ENCODE measurements at regions not wholly inside any gene's neighbourhood (a gene's known extent, or its start where the extent isn't known, plus 50 kb on each side); places are given as distances from the start of the nearest gene placed in this dataset.

DNA sequence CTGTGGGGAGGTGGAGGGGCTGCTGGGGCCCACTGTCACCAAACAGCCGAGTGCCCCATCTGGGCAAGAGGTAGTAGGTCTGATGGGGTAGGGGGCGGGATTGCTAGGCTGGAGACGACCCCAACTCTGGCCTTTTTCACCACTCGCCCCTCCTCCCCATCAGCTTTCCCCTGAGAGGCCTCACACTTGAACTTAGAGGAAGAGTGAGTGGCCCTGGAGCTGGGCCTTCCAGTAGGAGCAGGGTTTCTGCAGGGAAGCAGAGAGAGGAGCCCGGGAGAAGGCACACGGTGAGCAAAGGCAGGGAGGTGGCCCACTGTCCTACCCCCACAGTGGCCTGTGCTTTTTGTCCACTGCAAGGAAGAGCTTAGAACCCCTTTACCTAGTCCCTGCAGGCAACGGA, 111.9 kb upstream of the WNT4 start:
- no peak overlapping the region for H3K27ac ChIP-seq (ENCODE audit: low read length)
- no peaks in the 10 kb centered on the region for H3K9me3 ChIP-seq (ENCODE audit: control insufficient read depth, insufficient read depth, low read length)
- H3K36me3 ChIP-seq (ENCODE audit: control insufficient read depth, insufficient read depth, low read length): no peaks in the 10 kb centered on the region
- DNase-seq (ENCODE audit: low read depth, low spot score): no peak
- no CpG with 5 or more reads among the region's 7 CpGs for WGBS (ENCODE audit: insufficient coverage, insufficient read length)
- H3K4me3 ChIP-seq (ENCODE audit: low read length): no peak overlapping the region
- H3K4me1 ChIP-seq (ENCODE audit: control insufficient read depth, insufficient read depth, low read length): peaks cover 3% of the 10 kb centered on the region
- 0 out of 2 replicates have a peak, but pooled peaks cover 1% of the 10 kb centered on the region for H3K27me3 ChIP-seq (ENCODE audit: control insufficient read depth, insufficient read depth, low read length)

- WGBS (ENCODE audit: insufficient coverage, insufficient read length): no CpG with 5 or more reads among the region's 11 CpGs
- H3K36me3 ChIP-seq (ENCODE audit: control insufficient read depth, insufficient read depth, low read length): no peaks in the 10 kb centered on the region
- H3K4me3 ChIP-seq (ENCODE audit: low read length): no peak overlapping the region
- peaks cover 3% of the 10 kb centered on the region for H3K4me1 ChIP-seq (ENCODE audit: control insufficient read depth, insufficient read depth, low read length)
- 0 out of 2 replicates have a peak, but pooled peaks cover 1% of the 10 kb centered on the region for H3K27me3 ChIP-seq (ENCODE audit: control insufficient read depth, insufficient read depth, low read length)
- no peaks in the 10 kb centered on the region for H3K9me3 ChIP-seq (ENCODE audit: control insufficient read depth, insufficient read depth, low read length)
- no peak for DNase-seq (ENCODE audit: low read depth, low spot score)
- no peak overlapping the region for H3K27ac ChIP-seq (ENCODE audit: low read length)
These were observed 112.7 kb upstream of the WNT4 start for GRCh38 chr1:22255341-22256212.

DNA sequence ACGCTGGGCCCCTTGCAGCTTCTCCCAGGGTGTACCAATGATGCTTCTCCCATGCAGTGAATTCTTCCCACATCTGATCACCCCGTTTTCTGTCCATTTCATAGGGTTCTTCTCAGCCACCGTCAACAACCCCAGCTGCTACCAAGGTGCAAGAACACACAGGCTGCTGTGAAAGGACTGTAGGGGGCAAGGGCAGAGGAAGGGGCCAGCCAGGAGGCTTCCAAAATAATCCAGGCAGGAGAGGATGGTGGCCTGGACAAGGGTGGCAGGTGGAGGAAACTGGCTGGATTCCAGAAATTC, 113.3 kb upstream of the WNT4 start:
- Histone ChIP-seq H3K9me3 (ENCODE audit: control insufficient read depth, insufficient read depth, low read length) (no peaks in the 10 kb centered on the region), H3K27me3 (ENCODE audit: control insufficient read depth, insufficient read depth, low read length) (0 out of 2 replicates have a peak, but pooled peaks cover 1% of the 10 kb centered on the region), H3K4me1 (ENCODE audit: control insufficient read depth, insufficient read depth, low read length) (peaks cover 5% of the 10 kb centered on the region), H3K27ac (ENCODE audit: low read length) (no peak overlapping the region), H3K36me3 (ENCODE audit: control insufficient read depth, insufficient read depth, low read length) (no peaks in the 10 kb centered on the region), H3K4me3 (ENCODE audit: low read length) (no peak overlapping the region)
- WGBS (ENCODE audit: insufficient coverage, insufficient read length): no CpG with 5 or more reads among the region's 3 CpGs
- DNase-seq (ENCODE audit: low read depth, low spot score): no peak

DNA sequence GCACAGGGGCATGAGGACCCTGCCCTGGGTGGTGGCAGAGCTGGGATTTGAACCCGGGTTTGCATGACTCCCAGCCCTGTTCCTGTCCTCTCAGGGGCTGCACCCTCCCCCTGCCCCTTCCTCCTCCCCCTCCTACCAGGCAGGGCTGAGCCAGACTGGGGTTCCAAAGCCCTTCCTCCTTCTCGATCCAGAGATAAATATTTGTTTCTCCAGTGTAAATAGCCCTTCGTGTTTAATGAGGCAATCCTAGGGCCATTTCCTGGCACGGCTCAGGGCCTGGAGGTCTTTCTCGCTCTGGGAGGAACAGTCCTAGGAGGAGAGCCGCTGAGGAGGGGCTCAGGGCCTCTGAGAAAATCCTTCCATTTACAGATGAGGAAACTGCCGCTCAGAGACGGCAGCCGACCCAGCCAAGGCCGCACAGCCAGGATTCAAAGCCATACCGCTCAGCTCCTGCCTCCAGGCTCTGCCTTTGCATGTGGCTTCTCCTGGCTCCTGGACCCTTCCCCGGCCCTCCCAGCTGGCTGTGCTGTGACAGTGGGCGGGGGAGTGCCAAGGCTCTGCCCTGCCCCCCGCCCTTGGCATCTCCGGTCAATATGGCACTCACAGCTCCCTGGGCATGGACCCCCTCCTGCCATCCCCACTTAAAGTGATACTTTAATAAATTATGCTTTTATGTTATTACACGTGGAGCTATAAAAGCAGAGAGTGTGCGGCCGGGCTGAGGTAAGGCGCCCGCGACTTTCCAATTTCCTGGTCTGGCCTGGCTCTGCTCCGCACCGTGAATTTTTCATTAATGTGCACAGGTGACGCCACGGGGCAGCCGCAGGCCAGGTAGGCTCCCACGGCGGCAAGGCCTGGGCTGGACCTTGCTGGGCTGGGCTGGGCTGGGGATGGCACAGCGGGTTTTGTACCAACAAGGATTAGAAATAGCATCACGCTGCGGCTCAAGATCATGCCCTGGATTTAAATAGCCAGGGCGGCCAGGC, 114.7 kb upstream of the WNT4 start:
- H3K27ac ChIP-seq (ENCODE audit: low read length): no peak overlapping the region
- no CpG with 5 or more reads among the region's 32 CpGs for WGBS (ENCODE audit: insufficient coverage, insufficient read length)
- no peaks in the 10 kb centered on the region for H3K27me3 ChIP-seq (ENCODE audit: control insufficient read depth, insufficient read depth, low read length)

DNA sequence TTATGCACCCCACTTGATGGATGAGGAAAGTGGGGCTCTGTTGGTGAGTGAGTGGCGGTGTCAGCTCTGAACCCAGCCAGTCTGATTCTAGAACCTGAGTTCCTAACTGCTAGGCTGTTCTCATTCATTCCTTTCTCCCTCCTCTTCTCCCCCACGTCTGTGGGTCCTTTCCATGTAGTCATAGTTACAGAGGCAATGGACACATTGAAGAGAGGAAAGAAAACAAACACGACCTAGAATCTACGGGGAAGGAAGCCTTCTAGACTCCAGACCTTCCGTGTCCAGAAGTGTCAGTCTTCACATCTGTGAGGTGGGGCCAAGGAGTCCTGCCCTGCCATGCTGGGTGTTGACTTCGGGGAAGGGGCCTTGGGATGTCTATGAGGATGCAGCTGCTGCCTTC, 115.8 kb upstream of the WNT4 start:
- no CpG with 5 or more reads among the region's 6 CpGs for WGBS (ENCODE audit: insufficient coverage, insufficient read length)
- Histone ChIP-seq H3K4me1 (ENCODE audit: control insufficient read depth, insufficient read depth, low read length) (peaks cover 7% of the 10 kb centered on the region), H3K36me3 (ENCODE audit: control insufficient read depth, insufficient read depth, low read length) (no peaks in the 10 kb centered on the region), H3K9me3 (ENCODE audit: control insufficient read depth, insufficient read depth, low read length) (no peaks in the 10 kb centered on the region), H3K27ac (ENCODE audit: low read length) (no peak overlapping the region), H3K4me3 (ENCODE audit: low read length) (no peak overlapping the region), H3K27me3 (ENCODE audit: control insufficient read depth, insufficient read depth, low read length) (no peaks in the 10 kb centered on the region)
- DNase-seq (ENCODE audit: low read depth, low spot score): no peak

More for the DNA sequence above, 114.7 kb upstream of the WNT4 start:
- Histone ChIP-seq H3K36me3 (ENCODE audit: control insufficient read depth, insufficient read depth, low read length) (no peaks in the 10 kb centered on the region), H3K9me3 (ENCODE audit: control insufficient read depth, insufficient read depth, low read length) (no peaks in the 10 kb centered on the region), H3K4me1 (ENCODE audit: control insufficient read depth, insufficient read depth, low read length) (peaks cover 5% of the 10 kb centered on the region), H3K4me3 (ENCODE audit: low read length) (no peak overlapping the region)
- no peak for DNase-seq (ENCODE audit: low read depth, low spot score)

- Histone ChIP-seq H3K4me1 (ENCODE audit: control insufficient read depth, insufficient read depth, low read length) (peaks cover 11% of the 10 kb centered on the region), H3K27me3 (ENCODE audit: control insufficient read depth, insufficient read depth, low read length) (no peaks in the 10 kb centered on the region), H3K9me3 (ENCODE audit: control insufficient read depth, insufficient read depth, low read length) (no peaks in the 10 kb centered on the region), H3K36me3 (ENCODE audit: control insufficient read depth, insufficient read depth, low read length) (no peaks in the 10 kb centered on the region), H3K4me3 (ENCODE audit: low read length) (no peak overlapping the region), H3K27ac (ENCODE audit: low read length) (no peak overlapping the region)
- no CpG with 5 or more reads among the region's 18 CpGs for WGBS (ENCODE audit: insufficient coverage, insufficient read length)
- DNase-seq (ENCODE audit: low read depth, low spot score): no peak
These were observed 116.8 kb upstream of the WNT4 start for GRCh38 chr1:22259551-22260282.

DNA sequence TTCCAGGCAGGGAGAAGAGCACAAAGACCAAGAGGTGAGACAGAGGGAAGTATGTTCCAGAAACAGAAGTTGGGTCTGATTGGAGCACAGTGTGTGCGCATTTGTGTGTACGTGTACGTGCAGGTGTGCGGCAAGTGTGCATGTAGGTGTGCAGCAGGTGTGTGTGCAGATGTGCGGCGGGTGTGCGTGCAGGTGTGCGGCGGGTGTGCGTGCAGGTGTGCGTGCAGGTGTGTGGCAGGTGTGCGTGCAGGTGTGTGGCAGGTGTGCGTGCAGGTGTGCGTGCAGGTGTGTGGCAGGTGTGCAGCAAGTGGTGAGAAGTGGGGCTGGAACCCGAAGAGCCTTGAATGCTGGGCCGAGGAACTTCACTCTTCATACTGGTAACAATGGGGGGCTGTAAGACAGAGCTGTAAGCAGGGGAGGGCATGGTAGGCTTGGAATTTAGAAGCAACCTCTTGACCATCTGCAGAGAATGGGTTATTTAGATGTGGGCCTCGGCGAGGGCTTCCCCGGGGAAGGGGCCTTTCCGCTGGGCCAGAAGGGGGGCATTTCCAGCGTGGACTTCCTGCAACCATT, 118.0 kb upstream of the WNT4 start:
- WGBS (ENCODE audit: insufficient coverage, insufficient read length): no CpG with 5 or more reads among the region's 21 CpGs
- no peak overlapping the region for H3K27ac ChIP-seq (ENCODE audit: low read length)
- H3K9me3 ChIP-seq (ENCODE audit: control insufficient read depth, insufficient read depth, low read length): no peaks in the 10 kb centered on the region
- H3K36me3 ChIP-seq (ENCODE audit: control insufficient read depth, insufficient read depth, low read length): no peaks in the 10 kb centered on the region
- no peak overlapping the region for H3K4me3 ChIP-seq (ENCODE audit: low read length)
- H3K27me3 ChIP-seq (ENCODE audit: control insufficient read depth, insufficient read depth, low read length): no peaks in the 10 kb centered on the region
- peaks cover 13% of the 10 kb centered on the region for H3K4me1 ChIP-seq (ENCODE audit: control insufficient read depth, insufficient read depth, low read length)
- DNase-seq (ENCODE audit: low read depth, low spot score): no peak

DNA sequence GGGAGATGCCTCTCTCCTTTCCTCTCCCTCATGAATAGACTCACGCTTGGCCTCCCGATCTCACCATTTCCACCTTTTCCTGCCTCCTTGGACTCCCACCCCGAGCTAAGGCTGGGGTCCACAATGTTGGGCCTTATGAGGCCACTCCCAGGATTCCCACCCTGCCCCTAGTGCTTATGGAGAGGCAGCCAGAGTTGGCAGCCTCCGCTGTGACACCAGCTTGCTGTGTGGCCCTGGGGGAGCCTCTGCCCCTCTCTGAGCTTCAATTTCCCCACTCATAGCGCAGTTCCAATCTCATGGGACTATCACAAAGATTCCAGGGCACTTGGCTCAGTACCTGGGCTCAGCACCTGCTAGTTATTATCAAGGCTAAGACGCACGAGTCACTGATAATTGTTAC, 118.7 kb upstream of the WNT4 start:
- Histone ChIP-seq H3K4me1 (ENCODE audit: control insufficient read depth, insufficient read depth, low read length) (peaks cover 14% of the 10 kb centered on the region), H3K9me3 (ENCODE audit: control insufficient read depth, insufficient read depth, low read length) (no peaks in the 10 kb centered on the region), H3K27me3 (ENCODE audit: control insufficient read depth, insufficient read depth, low read length) (no peaks in the 10 kb centered on the region), H3K4me3 (ENCODE audit: low read length) (no peak overlapping the region), H3K27ac (ENCODE audit: low read length) (no peak overlapping the region), H3K36me3 (ENCODE audit: control insufficient read depth, insufficient read depth, low read length) (no peaks in the 10 kb centered on the region)
- WGBS (ENCODE audit: insufficient coverage, insufficient read length): no CpG with 5 or more reads among the region's 7 CpGs
- DNase-seq (ENCODE audit: low read depth, low spot score): no peak

DNA sequence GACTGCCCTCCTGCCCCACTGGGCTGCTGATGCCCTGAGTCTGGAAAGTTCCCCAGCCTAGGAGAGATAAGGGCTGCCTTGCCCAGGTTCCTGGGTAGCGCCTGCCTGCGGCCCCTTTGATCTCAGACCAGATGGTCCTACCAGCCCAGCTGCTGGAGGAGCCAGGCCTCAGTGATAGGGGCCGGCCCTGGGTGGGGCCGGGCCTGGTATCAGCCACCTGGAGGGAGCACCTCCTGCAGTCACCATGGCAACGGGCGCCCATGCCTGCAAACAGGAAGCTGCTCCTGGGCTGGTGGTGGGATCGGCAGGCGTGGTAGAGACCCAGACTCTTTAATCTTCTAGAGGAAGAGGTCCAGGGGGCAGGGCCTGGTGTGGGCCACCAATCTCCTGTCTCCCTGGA, 119.7 kb upstream of the WNT4 start:
- Histone ChIP-seq H3K27ac (ENCODE audit: low read length) (no peak overlapping the region), H3K9me3 (ENCODE audit: control insufficient read depth, insufficient read depth, low read length) (no peaks in the 10 kb centered on the region), H3K27me3 (ENCODE audit: control insufficient read depth, insufficient read depth, low read length) (no peaks in the 10 kb centered on the region), H3K4me1 (ENCODE audit: control insufficient read depth, insufficient read depth, low read length) (peaks cover 13% of the 10 kb centered on the region), H3K4me3 (ENCODE audit: low read length) (no peak overlapping the region), H3K36me3 (ENCODE audit: control insufficient read depth, insufficient read depth, low read length) (no peaks in the 10 kb centered on the region)
- DNase-seq (ENCODE audit: low read depth, low spot score): no peak
- no CpG with 5 or more reads among the region's 8 CpGs for WGBS (ENCODE audit: insufficient coverage, insufficient read length)

- DNase-seq (ENCODE audit: low read depth, low spot score): no peak
- no CpG with 5 or more reads among the region's 10 CpGs for WGBS (ENCODE audit: insufficient coverage, insufficient read length)
- Histone ChIP-seq H3K4me3 (ENCODE audit: low read length) (no peak overlapping the region), H3K4me1 (ENCODE audit: control insufficient read depth, insufficient read depth, low read length) (peaks cover 13% of the 10 kb centered on the region), H3K27me3 (ENCODE audit: control insufficient read depth, insufficient read depth, low read length) (no peaks in the 10 kb centered on the region), H3K9me3 (ENCODE audit: control insufficient read depth, insufficient read depth, low read length) (no peaks in the 10 kb centered on the region), H3K27ac (ENCODE audit: low read length) (no peak overlapping the region), H3K36me3 (ENCODE audit: control insufficient read depth, insufficient read depth, low read length) (no peaks in the 10 kb centered on the region)
These were observed 120.5 kb upstream of the WNT4 start for GRCh38 chr1:22263359-22263758.
